MCF 10A (cell line): ENCODE measurements at regions not wholly inside any gene's neighbourhood (a gene's known extent, or its start where the extent isn't known, plus 50 kb on each side); places are given as distances from the start of the nearest gene placed in this dataset.

Source experiments
- BruUV-seq: library from RNA; stranded (reverse); fragments of 400-500 nt; replicated peaks from 2 replicates; lab custom pipeline; 2021; lab: Mats Ljungman, UMichigan
- CTCF ChIA-PET: fragments of 300-600 bp; sonication (Branson Sonifier 250); formaldehyde crosslinking; extraction: SDS; loops from one replicate; lab custom pipeline; 2021; ENCODE audit warnings: antibody characterized with exemption, inconsistent platforms; lab: Yijun Ruan, JAX
- POLR2A ChIA-PET: fragments of 300-600, 350-650 bp; sonication (Branson Sonifier 250); formaldehyde crosslinking; extraction: SDS; loops from one replicate; lab custom pipeline; 2020; ENCODE audit warnings: antibody characterized with exemption, inconsistent platforms; lab: Yijun Ruan, JAX
- DNase-seq: peaks from one replicate; pipeline ENCODE4 v3.0.0-alpha.2; 2018; ENCODE audit not compliant: unreplicated experiment
- H3K27ac Mint-ChIP-seq: one replicate; pipeline ENCODE4 v1.8.0; 2022; ENCODE audit warnings: mild to moderate bottlenecking, low read depth, mixed read lengths; ENCODE audit not compliant: unreplicated experiment
- H3K27me3 Mint-ChIP-seq: one replicate; pipeline ENCODE4 v1.8.0; 2022; ENCODE audit warnings: mixed read lengths; ENCODE audit not compliant: insufficient read depth, unreplicated experiment
- H3K36me3 Mint-ChIP-seq: one replicate; pipeline ENCODE4 v1.8.0; 2022; ENCODE audit warnings: mild to moderate bottlenecking, moderate library complexity, mixed read lengths; ENCODE audit not compliant: insufficient read depth, unreplicated experiment
- H3K4me1 Mint-ChIP-seq: one replicate; pipeline ENCODE4 v1.8.0; 2022; ENCODE audit warnings: mixed read lengths; ENCODE audit not compliant: insufficient read depth, unreplicated experiment
- H3K4me3 Mint-ChIP-seq: one replicate; pipeline ENCODE4 v1.8.0; 2022; ENCODE audit warnings: mild to moderate bottlenecking, moderate library complexity, mixed read lengths; ENCODE audit not compliant: unreplicated experiment
- H3K9me3 Mint-ChIP-seq: one replicate; pipeline ENCODE4 v1.8.0; 2022; ENCODE audit warnings: mixed read lengths; ENCODE audit not compliant: unreplicated experiment
- CTCF ChIP-seq: fragments of 200-600 bp; IDR thresholded peaks from one replicate; pipeline ENCODE4 v1.8.0; 2022; ENCODE audit warnings: antibody characterized with exemption, mild to moderate bottlenecking; ENCODE audit not compliant: unreplicated experiment
- intact Hi-C: fragments of 100-400 bp; cut with micrococcal nuclease; formaldehyde crosslinking; loops from 2 replicates; pipeline ENCODE4 v1.14.1; 2022

- Mint-ChIP-seq H3K9me3 (peaks cover 17% of the 10 kb centered on the region), H3K4me3 (no peak overlapping the region), H3K27ac (no peak overlapping the region), H3K27me3 (peaks cover 26% of the 10 kb centered on the region), H3K4me1 (no peaks in the 10 kb centered on the region), H3K36me3 (no peaks in the 10 kb centered on the region)
- TF ChIP-seq CTCF: no peak
- BruUV-seq: no TSS peak
- CTCF ChIA-PET: no interaction called here
- intact Hi-C loops: no loop called here
- DNase-seq: no peak
- POLR2A ChIA-PET: no interaction called here
These were observed 236.8 kb downstream of the TUSC7 start for GRCh38 chr3:116946376-116946775.

- BruUV-seq: no TSS peak
- no peak for DNase-seq
- no peaks in the 10 kb centered on the region for H3K36me3 Mint-ChIP-seq
- no peak for TF ChIP-seq CTCF
- ChIA-PET CTCF (interaction anchor here (0.6 kb wide), 1 partner anchor 10 kb away, joined by 4 read pairs; no protein-coding TSS in a partner anchor), POLR2A (no interaction called here)
- no peaks in the 10 kb centered on the region for H3K4me1 Mint-ChIP-seq
- H3K9me3 Mint-ChIP-seq: peaks cover 14% of the 10 kb centered on the region
- H3K27ac Mint-ChIP-seq: no peak overlapping the region
- intact Hi-C loops: no loop called here
- H3K27me3 Mint-ChIP-seq: peaks cover 32% of the 10 kb centered on the region
- H3K4me3 Mint-ChIP-seq: no peak overlapping the region
These were observed 237.6 kb downstream of the TUSC7 start for GRCh38 chr3:116947148-116947547.

- H3K27ac Mint-ChIP-seq: no peak overlapping the region
- H3K9me3 Mint-ChIP-seq: peaks cover 10% of the 10 kb centered on the region
- intact Hi-C loops: no loop called here
- ChIA-PET CTCF (interaction anchor here (0.6 kb wide), 1 partner anchor 9 kb away, joined by 4 read pairs; no protein-coding TSS in a partner anchor), POLR2A (no interaction called here)
- BruUV-seq: no TSS peak
- H3K27me3 Mint-ChIP-seq: peaks cover 32% of the 10 kb centered on the region
- H3K4me3 Mint-ChIP-seq: no peak overlapping the region
- no peak for DNase-seq
- TF ChIP-seq CTCF: no peak
- no peaks in the 10 kb centered on the region for H3K36me3 Mint-ChIP-seq
- no peaks in the 10 kb centered on the region for H3K4me1 Mint-ChIP-seq
These were observed 238.2 kb downstream of the TUSC7 start for GRCh38 chr3:116947809-116948208.

GRCh38 chr3:116950301-116951055 is 240.9 kb downstream of the TUSC7 start:
- BruUV-seq: no TSS peak
- ChIA-PET POLR2A (no interaction called here), CTCF (no interaction called here)
- peaks cover 32% of the 10 kb centered on the region for H3K27me3 Mint-ChIP-seq
- no peak for TF ChIP-seq CTCF
- no peak overlapping the region for H3K27ac Mint-ChIP-seq
- no peak overlapping the region for H3K4me3 Mint-ChIP-seq
- no peaks in the 10 kb centered on the region for H3K9me3 Mint-ChIP-seq
- H3K36me3 Mint-ChIP-seq: no peaks in the 10 kb centered on the region
- no peak for DNase-seq
- H3K4me1 Mint-ChIP-seq: no peaks in the 10 kb centered on the region
- intact Hi-C loops: no loop called here
